MM.1S (cell line): ENCODE measurements at regions not wholly inside any gene's neighbourhood (a gene's known extent, or its start where the extent isn't known, plus 50 kb on each side); places are given as distances from the start of the nearest gene placed in this dataset.

Experiments used
- DNase-seq: peaks from one replicate; pipeline ENCODE4 v3.0.0-alpha.2; 2015
- H2AFZ ChIP-seq: fragments of 300-600 bp; sonication (generic); 2 replicates; pipeline ENCODE4 v1.6.0; 2016; ENCODE audit warnings: antibody characterized with exemption, low read length
- H3F3A ChIP-seq: fragments of 300-600 bp; sonication (generic); 2 replicates; pipeline ENCODE4 v1.6.1; 2016; ENCODE audit warnings: mild to moderate bottlenecking, antibody characterized with exemption, low read length, moderate library complexity, mixed read lengths; ENCODE audit not compliant: insufficient read depth
- H3K27ac ChIP-seq: fragments of 300-600 bp; sonication (generic); 2 replicates; pipeline ENCODE4 v1.5.1; 2016; ENCODE audit warnings: mild to moderate bottlenecking, low read length
- H3K27me3 ChIP-seq: fragments of 300-600 bp; sonication (generic); replicated peaks from 2 replicates; pipeline ENCODE4 v1.6.0; 2016; ENCODE audit warnings: low read length; ENCODE audit not compliant: insufficient read depth
- H3K36me3 ChIP-seq: fragments of 300-600 bp; sonication (generic); replicated peaks from 2 replicates; pipeline ENCODE4 v1.6.1; 2016; ENCODE audit warnings: mild to moderate bottlenecking, low read length, mixed read lengths; ENCODE audit not compliant: insufficient read depth
- H3K4me1 ChIP-seq: fragments of 300-600 bp; sonication (generic); 2 replicates; pipeline ENCODE4 v1.6.1; 2016; ENCODE audit warnings: low read length, mixed read lengths
- H3K4me2 ChIP-seq: fragments of 300-600 bp; sonication (generic); 2 replicates; pipeline ENCODE4 v1.6.0; 2016; ENCODE audit warnings: low read depth, low read length
- H3K4me3 ChIP-seq: fragments of 300-600 bp; sonication (generic); 2 replicates; pipeline ENCODE4 v1.5.1; 2016; ENCODE audit warnings: low read length, mixed read lengths
- H3K79me2 ChIP-seq: fragments of 300-600 bp; sonication (generic); 2 replicates; pipeline ENCODE4 v1.6.1; 2016; ENCODE audit warnings: mixed run types, low read length, mixed read lengths
- H3K9ac ChIP-seq: fragments of 300-600 bp; sonication (generic); 2 replicates; pipeline ENCODE4 v1.6.1; 2016; ENCODE audit warnings: low read length, mixed read lengths
- H3K9me2 ChIP-seq: fragments of 300-600 bp; sonication (generic); replicated peaks from 2 replicates; pipeline ENCODE4 v1.6.1; 2016; ENCODE audit warnings: mild to moderate bottlenecking, low read length, mixed read lengths; ENCODE audit not compliant: insufficient read depth
- H3K9me3 ChIP-seq: fragments of 300-600 bp; sonication (generic); replicated peaks from 2 replicates; pipeline ENCODE4 v1.6.1; 2016; ENCODE audit warnings: mild to moderate bottlenecking, low read length, mixed read lengths; ENCODE audit not compliant: insufficient read depth
- H4K20me1 ChIP-seq: fragments of 300-600 bp; sonication (generic); 2 replicates; pipeline ENCODE4 v1.6.1; 2016; ENCODE audit warnings: mild to moderate bottlenecking, low read length, moderate library complexity, mixed read lengths; ENCODE audit not compliant: insufficient read depth
- CTCF ChIP-seq: fragments of 300-600 bp; sonication (generic); IDR thresholded peaks from 2 replicates; pipeline ENCODE4 v1.5.1; 2016; ENCODE audit warnings: antibody characterized with exemption, low read length, mixed read lengths
- EZH2 ChIP-seq: fragments of 300-600 bp; sonication (generic); optimal IDR thresholded peaks from 2 replicates; pipeline ENCODE3; 2017; ENCODE audit warnings: low read depth, mild to moderate bottlenecking, antibody characterized with exemption, low read length, mixed read lengths
- EZH2phosphoT487 ChIP-seq: fragments of 300-600 bp; sonication (generic); IDR thresholded peaks from 2 replicates; pipeline ENCODE4 v1.6.1; 2018; ENCODE audit warnings: antibody characterized with exemption, low read length

- Histone ChIP-seq H4K20me1 (no peaks in the 10 kb centered on the region), H3K9me2 (no peaks in the 10 kb centered on the region), H3K27me3 (no peaks in the 10 kb centered on the region), H3K4me3 (no peak overlapping the region), H3K9me3 (no peaks in the 10 kb centered on the region), H3K36me3 (no peaks in the 10 kb centered on the region), H3F3A (no peaks in the 10 kb centered on the region), H3K4me2 (no peak overlapping the region), H2AFZ (no peak overlapping the region), H3K4me1 (no peaks in the 10 kb centered on the region), H3K9ac (no peak overlapping the region), H3K27ac (no peak overlapping the region), H3K79me2 (no peaks in the 10 kb centered on the region)
- no peak for DNase-seq
- TF ChIP-seq CTCF = no peak
- no peak for TF ChIP-seq EZH2phosphoT487
- TF ChIP-seq EZH2 = no peak
These were observed 180.3 kb upstream of the WWC1 start for GRCh38 chr5:168110870-168111832.

GRCh38 chr5:168114444-168115017 is 176.9 kb upstream of the WWC1 start:
- Histone ChIP-seq H3K9ac (no peak overlapping the region), H3K4me3 (no peak overlapping the region), H3K27me3 (peaks cover 10% of the 10 kb centered on the region; the same call in 1 of the 2 replicates), H3K9me3 (no peaks in the 10 kb centered on the region), H3K36me3 (no peaks in the 10 kb centered on the region), H4K20me1 (no peaks in the 10 kb centered on the region), H3F3A (no peaks in the 10 kb centered on the region), H3K4me2 (no peak overlapping the region), H2AFZ (no peak overlapping the region), H3K27ac (no peak overlapping the region), H3K9me2 (no peaks in the 10 kb centered on the region), H3K4me1 (peaks cover 10% of the 10 kb centered on the region), H3K79me2 (no peaks in the 10 kb centered on the region)
- peak; percentile 77 for DNase-seq
- TF ChIP-seq CTCF = peak; percentile 89
- TF ChIP-seq EZH2phosphoT487 = no peak
- no peak for TF ChIP-seq EZH2

GRCh38 chr5:168117469-168117868 is 174.0 kb upstream of the WWC1 start:
- Histone ChIP-seq H3K36me3 (no peaks in the 10 kb centered on the region), H3K4me3 (no peak overlapping the region), H2AFZ (no peak overlapping the region), H4K20me1 (no peaks in the 10 kb centered on the region), H3F3A (no peaks in the 10 kb centered on the region), H3K9me2 (no peaks in the 10 kb centered on the region), H3K27ac (no peak overlapping the region), H3K4me2 (no peak overlapping the region), H3K4me1 (peaks cover 10% of the 10 kb centered on the region), H3K9me3 (no peaks in the 10 kb centered on the region), H3K9ac (no peak overlapping the region), H3K27me3 (peaks cover 33% of the 10 kb centered on the region), H3K79me2 (no peaks in the 10 kb centered on the region)
- TF ChIP-seq EZH2phosphoT487 = no peak
- peak; percentile 23 for DNase-seq
